Stimulated activated CD4-positive, alpha-beta T cell treated with anti-CD3 and anti-CD28 coated beads, Interleukin-1b, Interleukin-23, amount 100 ng/mL, for 1 hour (primary cell): ENCODE measurements at regions not wholly inside any gene's neighbourhood (a gene's known extent, or its start where the extent isn't known, plus 50 kb on each side); places are given as distances from the start of the nearest gene placed in this dataset.

Source experiments
- DNase-seq, 2 donors: peaks; one replicate each; pipeline ENCODE4 v3.0.0-alpha.2; 2020; ENCODE audit warnings: low read depth in 2 of 2

GRCh38 chr20:57768519-57768918 is 58.7 kb upstream of the PMEPA1 start:
- DNase-seq = no peak

- DNase-seq = no peak
These were observed 57.6 kb upstream of the PMEPA1 start for GRCh38 chr20:57767441-57767840.

GRCh38 chr20:57763235-57763595 is 53.4 kb upstream of the PMEPA1 start:
- no peak for DNase-seq

GRCh38 chr20:57762531-57763234 is 52.9 kb upstream of the PMEPA1 start:
- DNase-seq = no peak

- DNase-seq = no peak
These were observed 51.6 kb upstream of the PMEPA1 start for GRCh38 chr20:57761413-57761734.

GRCh38 chr20:57760698-57761412 is 51.0 kb upstream of the PMEPA1 start:
- DNase-seq = no peak

GRCh38 chr20:57759724-57760123 is 49.9 kb upstream of the PMEPA1 start:
- DNase-seq = no peak
